ENCODE measurements at regions not wholly inside any gene's neighbourhood (a gene's known extent, or its start where the extent isn't known, plus 50 kb on each side); places are given as distances from the start of the nearest gene placed in this dataset.
"Not testable (repeated sequence)": the region's sequence is repeated elsewhere in the genome, so short reads cannot be mapped to it uniquely, and the experiment has no call there.

DNA sequence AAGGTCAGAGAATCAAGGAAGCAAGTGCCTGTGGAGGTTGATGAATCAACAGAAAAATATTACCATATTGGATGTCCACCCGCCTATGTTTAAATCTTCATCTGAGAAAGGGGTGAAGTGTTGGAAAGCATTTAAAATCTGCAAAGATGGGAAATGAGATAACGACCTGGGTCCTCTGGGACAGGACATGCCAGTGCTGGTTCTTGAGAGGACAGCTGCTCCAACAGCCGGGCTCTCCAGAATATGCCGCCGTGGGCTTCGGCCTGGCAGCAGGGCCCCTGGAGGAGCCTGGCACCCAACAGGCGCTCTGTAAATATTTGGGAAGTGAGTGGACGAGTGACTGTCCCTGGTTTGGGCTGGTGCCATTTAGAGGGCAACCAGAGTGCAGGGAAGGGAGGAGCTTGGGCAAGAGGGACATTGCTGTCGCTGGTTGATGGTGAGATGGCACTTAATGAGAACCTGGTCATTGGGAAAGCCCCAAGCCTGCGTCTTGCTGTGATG lies 129.9 kb downstream of the KCNA5 start:
- Mint-ChIP-seq H3K4me1 (no peaks in the 10 kb centered on the region), H3K36me3 (no peaks in the 10 kb centered on the region), H3K27ac (no peak overlapping the region)

GRCh38 chr12:5175415-5175814 lies 131.7 kb downstream of the KCNA5 start:
- not testable (repeated sequence) for H3K4me1 Mint-ChIP-seq; ATAC-seq (ENCODE audit: low read depth); DNase-seq (ENCODE audit: low spot score in 2 of 2); H3K9me3 Mint-ChIP-seq; H3K27me3 Mint-ChIP-seq; H3K4me3 Mint-ChIP-seq; H3K36me3 Mint-ChIP-seq; H3K27ac Mint-ChIP-seq

More for the DNA sequence above, 129.9 kb downstream of the KCNA5 start:
- Mint-ChIP-seq H3K27me3 (peaks cover 15% of the 10 kb centered on the region), H3K4me3 (no peak overlapping the region), H3K9me3 (peaks cover 3% of the 10 kb centered on the region)
- ATAC-seq (ENCODE audit: low read depth) = no peak
- no peak for DNase-seq (ENCODE audit: low spot score in 2 of 2)

DNA sequence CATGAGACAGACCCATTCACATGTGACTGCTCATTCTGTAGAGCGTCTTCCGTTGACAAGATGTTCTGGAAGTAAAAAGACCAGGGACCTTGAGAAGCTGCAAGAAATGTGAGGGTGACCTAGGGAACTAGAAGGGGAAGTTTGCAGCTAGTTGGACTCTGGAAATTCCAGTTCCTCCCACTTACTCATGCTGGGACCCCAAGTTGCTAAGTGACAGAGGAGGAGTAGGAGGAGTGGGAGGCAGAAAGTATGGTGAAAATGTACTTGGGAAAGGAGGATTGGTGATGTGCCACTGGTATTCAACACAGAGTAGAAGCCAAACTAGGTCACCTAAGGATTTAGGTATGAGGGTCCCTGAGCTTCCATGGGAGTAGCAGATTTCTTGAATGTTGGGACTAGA lies 132.4 kb downstream of the KCNA5 start:
- DNase-seq (ENCODE audit: low spot score in 2 of 2) (no peak), ATAC-seq (ENCODE audit: low read depth) (no peak)
- Mint-ChIP-seq H3K4me3 (no peak overlapping the region), H3K27me3 (peaks cover 8% of the 10 kb centered on the region), H3K27ac (no peak overlapping the region), H3K36me3 (no peaks in the 10 kb centered on the region), H3K9me3 (peaks cover 3% of the 10 kb centered on the region), H3K4me1 (no peaks in the 10 kb centered on the region)

DNA sequence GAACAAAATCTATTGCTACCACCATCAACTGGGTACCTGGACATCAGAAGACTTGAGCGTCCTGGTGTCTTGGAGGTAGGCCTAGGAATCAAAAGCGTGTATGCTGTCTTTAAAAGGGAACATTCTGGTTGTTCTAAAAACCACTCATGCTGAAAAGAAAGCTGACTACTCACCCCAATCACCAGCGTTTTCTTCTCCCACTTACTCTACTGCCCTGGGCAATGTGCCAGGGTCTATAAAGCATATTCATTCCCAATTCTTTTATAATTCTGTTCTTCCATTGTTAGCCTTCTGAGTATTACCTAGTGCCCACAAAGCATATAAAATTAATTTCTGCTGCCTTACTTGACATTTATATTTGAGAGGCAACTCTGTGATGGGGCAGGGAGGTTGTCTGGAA lies 133.4 kb downstream of the KCNA5 start:
- DNase-seq (ENCODE audit: low spot score in 2 of 2) (no peak), ATAC-seq (ENCODE audit: low read depth) (no peak)
- Mint-ChIP-seq H3K36me3 (no peaks in the 10 kb centered on the region), H3K27me3 (peaks cover 8% of the 10 kb centered on the region), H3K4me1 (no peaks in the 10 kb centered on the region), H3K9me3 (peaks cover 3% of the 10 kb centered on the region), H3K27ac (no peak overlapping the region), H3K4me3 (no peak overlapping the region)

DNA sequence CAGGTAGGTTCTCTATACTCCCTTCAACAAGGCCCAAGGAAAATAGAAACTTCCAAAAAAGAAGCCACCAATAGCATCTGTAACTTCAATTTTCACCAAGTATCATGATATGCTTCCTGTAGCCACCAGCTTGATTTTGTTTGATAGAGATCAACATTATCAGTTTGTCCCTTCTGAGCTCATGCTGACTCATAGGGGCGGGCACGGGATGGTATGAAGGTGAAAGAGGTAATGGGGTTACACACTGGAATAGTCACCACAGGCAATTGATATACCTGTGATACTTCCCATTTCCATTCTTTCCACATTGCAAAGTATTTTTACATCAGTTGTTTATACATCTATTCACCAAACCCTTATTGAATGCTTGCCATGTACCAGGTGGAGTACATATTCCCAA lies 134.1 kb downstream of the KCNA5 start:
- H3K9me3 Mint-ChIP-seq = peaks cover 3% of the 10 kb centered on the region
- ATAC-seq (ENCODE audit: low read depth) (no peak), DNase-seq (ENCODE audit: low spot score in 2 of 2) (no peak)
- H3K4me1 Mint-ChIP-seq = no peaks in the 10 kb centered on the region
- no peak overlapping the region for H3K27ac Mint-ChIP-seq
- H3K27me3 Mint-ChIP-seq = peaks cover 10% of the 10 kb centered on the region
- no peak overlapping the region for H3K4me3 Mint-ChIP-seq
- H3K36me3 Mint-ChIP-seq = no peaks in the 10 kb centered on the region

DNA sequence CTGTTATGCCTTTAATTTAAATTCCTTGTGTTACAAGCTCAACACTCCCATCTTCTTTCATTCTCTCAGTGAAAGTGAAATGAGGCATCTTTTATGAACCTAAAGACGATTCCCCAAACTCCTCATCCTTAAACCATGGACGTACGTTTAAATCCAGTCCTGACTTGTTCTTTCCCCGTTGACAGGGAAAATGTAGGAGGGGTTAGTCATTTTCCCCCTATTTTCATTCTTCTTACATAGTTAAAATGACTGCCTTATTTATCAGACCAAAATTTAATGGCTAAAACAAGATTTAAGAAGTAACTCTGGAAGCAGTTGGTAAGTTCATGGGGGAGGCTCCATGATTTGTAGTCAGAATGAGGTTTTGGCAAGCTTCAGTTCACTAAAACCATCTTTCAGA lies 134.9 kb downstream of the KCNA5 start:
- H3K27ac Mint-ChIP-seq = no peak overlapping the region
- ATAC-seq (ENCODE audit: low read depth) (no peak), DNase-seq (ENCODE audit: low spot score in 2 of 2) (no peak)
- H3K4me1 Mint-ChIP-seq = no peaks in the 10 kb centered on the region
- H3K9me3 Mint-ChIP-seq = peaks cover 3% of the 10 kb centered on the region
- H3K27me3 Mint-ChIP-seq = peaks cover 7% of the 10 kb centered on the region
- H3K4me3 Mint-ChIP-seq = no peak overlapping the region
- no peaks in the 10 kb centered on the region for H3K36me3 Mint-ChIP-seq

DNA sequence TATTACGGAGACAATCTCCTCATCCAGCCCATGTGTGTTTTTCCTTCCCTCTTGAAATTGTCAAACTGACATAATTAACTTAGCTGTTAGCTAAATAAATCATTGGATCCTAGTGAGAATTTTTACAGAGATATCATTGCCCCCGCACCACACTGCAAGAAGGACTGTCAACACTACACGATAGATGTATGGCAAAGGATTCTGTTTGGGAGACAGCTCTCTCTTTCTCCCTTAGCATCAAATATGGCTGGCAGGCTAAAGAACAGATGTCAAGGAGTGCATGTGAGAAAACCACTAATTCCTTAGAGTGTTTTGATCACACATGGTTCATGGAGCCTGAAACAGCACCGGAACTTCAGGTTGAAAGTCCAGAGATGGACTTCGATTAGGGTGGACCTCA lies 136.8 kb downstream of the KCNA5 start:
- H3K4me1 Mint-ChIP-seq = no peaks in the 10 kb centered on the region
- no peak overlapping the region for H3K4me3 Mint-ChIP-seq
- ATAC-seq (ENCODE audit: low read depth) = no peak
- H3K36me3 Mint-ChIP-seq = no peaks in the 10 kb centered on the region
- H3K27me3 Mint-ChIP-seq = peaks cover 6% of the 10 kb centered on the region
- DNase-seq (ENCODE audit: low spot score in 2 of 2) = no peak
- H3K9me3 Mint-ChIP-seq = peaks cover 3% of the 10 kb centered on the region
- H3K27ac Mint-ChIP-seq = no peak overlapping the region

DNA sequence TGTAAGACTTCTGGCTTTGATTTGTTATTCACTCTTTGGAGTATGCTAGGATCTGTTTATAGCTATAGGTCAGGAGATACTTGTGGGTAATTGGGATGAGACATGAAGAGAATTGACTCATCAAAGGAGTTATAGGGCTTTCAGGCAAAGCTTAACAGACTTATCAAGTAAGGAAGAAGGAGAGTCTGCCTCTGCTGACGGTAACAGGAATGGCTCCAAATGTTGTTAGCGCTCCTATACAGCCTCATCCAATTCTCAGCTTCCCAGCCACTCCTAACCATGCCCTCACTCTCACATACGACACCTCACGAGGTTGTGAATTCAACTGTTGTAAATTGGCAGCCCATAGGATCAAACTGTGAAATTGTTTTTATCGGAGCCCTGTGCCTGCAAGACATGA lies 140.5 kb downstream of the KCNA5 start:
- no peaks in the 10 kb centered on the region for H3K4me1 Mint-ChIP-seq
- DNase-seq (ENCODE audit: low spot score in 2 of 2) = no peak

GRCh38 chr12:5185435-5186069 lies 141.9 kb downstream of the KCNA5 start:
- Mint-ChIP-seq H3K4me3 (no peak overlapping the region), H3K27me3 (peaks cover 6% of the 10 kb centered on the region), H3K9me3 (no peaks in the 10 kb centered on the region), H3K27ac (no peak overlapping the region), H3K4me1 (no peaks in the 10 kb centered on the region), H3K36me3 (no peaks in the 10 kb centered on the region)
- ATAC-seq (ENCODE audit: low read depth) (no peak), DNase-seq (ENCODE audit: low spot score in 2 of 2) (no peak)

More for the DNA sequence above, 140.5 kb downstream of the KCNA5 start:
- Mint-ChIP-seq H3K9me3 (no peaks in the 10 kb centered on the region), H3K4me3 (no peak overlapping the region), H3K27ac (no peak overlapping the region), H3K36me3 (no peaks in the 10 kb centered on the region), H3K27me3 (peaks cover 6% of the 10 kb centered on the region)
- no peak for ATAC-seq (ENCODE audit: low read depth)

DNA sequence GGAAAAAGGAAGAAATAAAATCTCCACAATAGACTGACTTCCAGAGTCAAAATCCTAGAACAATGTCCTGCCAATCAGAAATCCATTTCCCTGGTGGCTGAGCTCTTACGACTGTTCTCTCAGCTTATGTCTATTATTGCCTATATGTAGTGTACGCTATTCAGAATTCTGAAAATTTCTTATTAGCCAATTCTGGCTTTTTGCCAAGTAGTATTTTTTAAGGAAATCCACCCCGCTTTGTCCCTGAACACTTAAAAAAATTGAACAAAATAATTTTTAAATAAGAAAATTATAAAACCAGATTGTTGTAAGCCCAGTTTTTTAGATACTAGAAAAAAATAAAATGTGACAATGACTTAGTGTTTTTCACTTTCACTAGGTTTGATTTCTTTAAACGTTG lies 143.0 kb downstream of the KCNA5 start:
- Mint-ChIP-seq H3K36me3 (no peaks in the 10 kb centered on the region), H3K27ac (no peak overlapping the region), H3K4me3 (no peak overlapping the region), H3K9me3 (no peaks in the 10 kb centered on the region), H3K27me3 (peaks cover 6% of the 10 kb centered on the region), H3K4me1 (no peaks in the 10 kb centered on the region)
- ATAC-seq (ENCODE audit: low read depth) = no peak
- no peak for DNase-seq (ENCODE audit: low spot score in 2 of 2)

DNA sequence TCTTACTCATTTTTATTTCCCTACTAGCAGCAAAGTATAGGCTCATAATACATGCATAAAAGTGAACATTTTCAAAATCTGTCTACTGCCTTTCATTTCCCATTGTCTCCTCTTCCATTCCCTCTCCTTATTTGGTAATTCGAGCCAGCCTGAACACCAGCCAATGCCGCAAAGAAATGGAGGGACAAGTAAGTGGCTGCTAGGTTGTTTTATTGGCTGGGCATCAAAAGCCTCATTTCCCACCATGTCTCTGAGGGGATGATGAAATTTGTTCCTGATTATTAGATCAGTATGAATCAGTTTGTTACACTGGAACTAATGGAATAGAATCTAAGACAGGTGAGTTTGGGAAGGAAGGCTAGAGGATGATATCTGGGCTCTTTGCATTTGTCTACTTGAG lies 143.5 kb downstream of the KCNA5 start:
- H3K27ac Mint-ChIP-seq = no peak overlapping the region
- ATAC-seq (ENCODE audit: low read depth) (no peak), DNase-seq (ENCODE audit: low spot score in 2 of 2) (no peak)
- H3K36me3 Mint-ChIP-seq = no peaks in the 10 kb centered on the region
- H3K4me1 Mint-ChIP-seq = no peaks in the 10 kb centered on the region
- H3K9me3 Mint-ChIP-seq = no peaks in the 10 kb centered on the region
- no peak overlapping the region for H3K4me3 Mint-ChIP-seq
- peaks cover 6% of the 10 kb centered on the region for H3K27me3 Mint-ChIP-seq

- no peak for ATAC-seq (ENCODE audit: low read depth)
- Mint-ChIP-seq H3K4me1 (no peaks in the 10 kb centered on the region), H3K9me3 (no peaks in the 10 kb centered on the region), H3K36me3 (no peaks in the 10 kb centered on the region), H3K27me3 (peaks cover 3% of the 10 kb centered on the region), H3K4me3 (no peak overlapping the region), H3K27ac (no peak overlapping the region)
- no peak for DNase-seq (ENCODE audit: low spot score in 2 of 2)
These were observed 144.8 kb downstream of the KCNA5 start for GRCh38 chr12:5188472-5188871.

- no peaks in the 10 kb centered on the region for H3K36me3 Mint-ChIP-seq
- ATAC-seq (ENCODE audit: low read depth) (no peak), DNase-seq (ENCODE audit: low spot score in 2 of 2) (no peak)
- no peak overlapping the region for H3K27ac Mint-ChIP-seq
- H3K4me1 Mint-ChIP-seq = no peaks in the 10 kb centered on the region
- no peaks in the 10 kb centered on the region for H3K9me3 Mint-ChIP-seq
- H3K4me3 Mint-ChIP-seq = no peak overlapping the region
- peaks cover 4% of the 10 kb centered on the region for H3K27me3 Mint-ChIP-seq
These were observed 145.5 kb downstream of the KCNA5 start for GRCh38 chr12:5189173-5189572.

DNA sequence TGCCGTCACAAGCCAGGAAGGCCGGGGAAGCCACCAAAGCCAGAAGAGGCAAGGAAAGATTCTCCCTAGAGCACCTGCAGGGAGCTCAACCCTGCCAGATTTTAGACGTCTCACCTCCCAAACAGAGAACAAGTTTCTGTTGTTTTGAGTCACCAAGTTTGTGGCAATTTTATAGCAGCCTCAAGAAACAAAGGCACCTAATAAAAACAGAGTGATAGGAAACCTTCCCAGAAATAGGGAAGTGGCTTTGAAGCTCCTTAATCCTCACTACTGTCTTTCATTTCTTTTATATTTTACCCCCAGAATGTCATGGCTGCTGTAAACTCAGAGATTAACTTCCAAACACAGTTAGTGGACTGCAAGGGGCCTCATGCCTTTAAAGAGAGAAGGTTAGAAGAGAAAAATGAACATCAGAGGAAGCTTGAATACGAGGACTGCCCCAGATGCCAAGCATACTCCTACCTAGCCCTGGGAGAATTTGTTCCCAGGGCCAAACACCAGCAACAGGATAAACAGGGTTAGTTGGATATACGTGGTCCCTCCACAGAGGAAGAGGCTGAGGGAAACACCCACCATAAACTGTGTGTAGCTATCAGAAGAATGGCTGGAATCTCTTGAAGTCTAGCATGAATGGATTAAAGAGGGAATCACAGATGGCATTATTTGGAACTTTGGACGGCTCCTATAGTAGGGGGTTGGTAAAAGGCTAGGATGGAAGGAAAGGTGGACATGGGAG lies 148.3 kb downstream of the KCNA5 start:
- H3K27me3 Mint-ChIP-seq = peaks cover 5% of the 10 kb centered on the region
- ATAC-seq (ENCODE audit: low read depth) (no peak), DNase-seq (ENCODE audit: low spot score in 2 of 2) (no peak)
- H3K36me3 Mint-ChIP-seq = no peaks in the 10 kb centered on the region
- no peak overlapping the region for H3K4me3 Mint-ChIP-seq
- H3K9me3 Mint-ChIP-seq = no peaks in the 10 kb centered on the region
- no peaks in the 10 kb centered on the region for H3K4me1 Mint-ChIP-seq
- H3K27ac Mint-ChIP-seq = no peak overlapping the region

DNA sequence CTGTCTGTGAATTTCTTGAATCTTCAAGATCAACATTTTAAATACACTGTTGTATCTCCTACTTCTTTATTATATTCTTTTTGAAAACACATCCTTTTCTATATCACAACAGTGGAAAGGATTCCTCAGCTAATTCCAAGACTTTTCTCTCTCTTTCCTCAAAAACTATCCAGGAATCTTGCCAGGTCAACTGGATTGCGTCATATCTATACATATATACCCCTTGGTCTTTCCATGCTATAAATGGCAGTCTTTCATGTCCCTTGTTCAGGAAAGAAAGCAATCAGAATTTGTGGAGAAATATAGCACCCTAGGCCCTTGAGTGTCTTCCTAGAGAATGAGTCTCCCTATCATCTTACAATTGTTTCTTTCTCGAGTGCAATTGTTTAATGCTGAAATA lies 149.0 kb downstream of the KCNA5 start:
- Mint-ChIP-seq H3K36me3 (no peaks in the 10 kb centered on the region), H3K27me3 (peaks cover 4% of the 10 kb centered on the region), H3K4me1 (no peaks in the 10 kb centered on the region), H3K4me3 (no peak overlapping the region), H3K9me3 (no peaks in the 10 kb centered on the region), H3K27ac (no peak overlapping the region)
- no peak for ATAC-seq (ENCODE audit: low read depth)
- DNase-seq (ENCODE audit: low spot score in 2 of 2) = no peak
